Lower lobe of right lung (tissue), 2 donors: ENCODE measurements at regions not wholly inside any gene's neighbourhood (a gene's known extent, or its start where the extent isn't known, plus 50 kb on each side); places are given as distances from the start of the nearest gene placed in this dataset.

ENCODE experiments used
- ATAC-seq, 2 donors: fragments of 200-7000 bp; cut with Tn5 transposase; one replicate each; pipeline ENCODE4 v1.9.1; 2020 to 2022; ENCODE audit warnings: mild to moderate bottlenecking in 2 of 2, moderate library complexity in 2 of 2
- DNase-seq: peaks from one replicate; pipeline ENCODE4 v3.0.0-alpha.2; 2020
- H3K27ac ChIP-seq: fragments of 200-600 bp; one replicate; pipeline ENCODE4 v1.8.0; 2022
- H3K27me3 ChIP-seq: fragments of 200-600 bp; one replicate; pipeline ENCODE4 v1.8.0; 2022; ENCODE audit warnings: low read depth
- H3K36me3 ChIP-seq: fragments of 200-600 bp; one replicate; pipeline ENCODE4 v1.8.0; 2022; ENCODE audit warnings: mild to moderate bottlenecking
- H3K4me1 ChIP-seq: fragments of 200-600 bp; one replicate; pipeline ENCODE4 v1.8.0; 2022
- H3K4me3 ChIP-seq: fragments of 200-600 bp; one replicate; pipeline ENCODE4 v1.8.0; 2022; ENCODE audit warnings: mild to moderate bottlenecking
- H3K9me3 ChIP-seq: fragments of 200-600 bp; one replicate; pipeline ENCODE4 v1.8.0; 2022
- intact Hi-C: fragments of 100-400 bp; cut with DNase I; formaldehyde crosslinking; loops from one replicate; pipeline ENCODE4 v1.11.0; 2022
- TF ChIP-seq, protein P1 (sequence below): fragments of 200-600 bp; IDR thresholded peaks from one replicate; pipeline ENCODE4 v1.8.0; 2022; ENCODE audit warnings: antibody characterized with exemption, mild to moderate bottlenecking
- donor health status: DM: no; HTN: yes; CAD: no; lungs with severe emphysema.

DNA sequence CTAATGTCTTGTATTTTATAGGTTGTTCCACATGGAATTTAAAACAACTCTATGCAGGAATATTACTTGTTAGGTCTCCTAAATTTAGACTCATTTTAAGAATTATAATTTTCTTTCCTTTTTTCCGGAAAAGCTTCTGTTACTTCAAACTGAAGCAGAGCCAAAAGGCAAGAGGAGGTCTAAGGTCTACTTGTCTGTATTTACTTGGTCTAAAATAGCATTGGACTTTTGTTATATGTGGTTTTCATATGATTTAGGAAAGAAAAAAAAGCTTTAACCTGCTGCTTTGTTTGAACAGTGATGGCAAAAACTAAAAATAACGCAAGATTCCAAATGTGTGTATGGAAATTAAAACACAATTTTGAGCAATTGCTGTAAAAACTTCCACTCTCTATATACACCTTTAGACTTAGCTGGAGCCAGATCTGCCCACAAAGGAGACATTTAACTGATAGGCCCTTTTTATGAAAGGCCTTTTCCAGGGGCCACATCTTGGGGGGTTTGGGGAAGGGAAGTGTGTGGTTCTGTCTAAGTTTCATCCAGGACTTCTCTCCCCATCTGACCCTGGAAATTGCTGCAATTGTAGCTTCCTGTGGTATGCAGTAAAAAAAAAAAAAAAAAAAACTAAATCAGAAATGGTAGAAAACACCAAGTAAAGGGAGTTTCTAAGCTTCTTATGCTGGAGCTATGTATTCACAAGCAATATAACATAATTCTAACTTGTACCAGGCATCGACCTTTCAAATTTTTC is 307.7 kb upstream of the MEF2C start:
- TF ChIP-seq, protein P1, sequence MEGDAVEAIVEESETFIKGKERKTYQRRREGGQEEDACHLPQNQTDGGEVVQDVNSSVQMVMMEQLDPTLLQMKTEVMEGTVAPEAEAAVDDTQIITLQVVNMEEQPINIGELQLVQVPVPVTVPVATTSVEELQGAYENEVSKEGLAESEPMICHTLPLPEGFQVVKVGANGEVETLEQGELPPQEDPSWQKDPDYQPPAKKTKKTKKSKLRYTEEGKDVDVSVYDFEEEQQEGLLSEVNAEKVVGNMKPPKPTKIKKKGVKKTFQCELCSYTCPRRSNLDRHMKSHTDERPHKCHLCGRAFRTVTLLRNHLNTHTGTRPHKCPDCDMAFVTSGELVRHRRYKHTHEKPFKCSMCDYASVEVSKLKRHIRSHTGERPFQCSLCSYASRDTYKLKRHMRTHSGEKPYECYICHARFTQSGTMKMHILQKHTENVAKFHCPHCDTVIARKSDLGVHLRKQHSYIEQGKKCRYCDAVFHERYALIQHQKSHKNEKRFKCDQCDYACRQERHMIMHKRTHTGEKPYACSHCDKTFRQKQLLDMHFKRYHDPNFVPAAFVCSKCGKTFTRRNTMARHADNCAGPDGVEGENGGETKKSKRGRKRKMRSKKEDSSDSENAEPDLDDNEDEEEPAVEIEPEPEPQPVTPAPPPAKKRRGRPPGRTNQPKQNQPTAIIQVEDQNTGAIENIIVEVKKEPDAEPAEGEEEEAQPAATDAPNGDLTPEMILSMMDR = no peak
- Histone ChIP-seq H3K9me3 (peaks cover 5% of the 10 kb centered on the region), H3K27me3 (no peaks in the 10 kb centered on the region), H3K27ac (no peak overlapping the region), H3K4me1 (no peaks in the 10 kb centered on the region), H3K36me3 (no peaks in the 10 kb centered on the region), H3K4me3 (no peak overlapping the region)
- intact Hi-C loops = no loop called here
- DNase-seq (no peak), ATAC-seq (no peak)

DNA sequence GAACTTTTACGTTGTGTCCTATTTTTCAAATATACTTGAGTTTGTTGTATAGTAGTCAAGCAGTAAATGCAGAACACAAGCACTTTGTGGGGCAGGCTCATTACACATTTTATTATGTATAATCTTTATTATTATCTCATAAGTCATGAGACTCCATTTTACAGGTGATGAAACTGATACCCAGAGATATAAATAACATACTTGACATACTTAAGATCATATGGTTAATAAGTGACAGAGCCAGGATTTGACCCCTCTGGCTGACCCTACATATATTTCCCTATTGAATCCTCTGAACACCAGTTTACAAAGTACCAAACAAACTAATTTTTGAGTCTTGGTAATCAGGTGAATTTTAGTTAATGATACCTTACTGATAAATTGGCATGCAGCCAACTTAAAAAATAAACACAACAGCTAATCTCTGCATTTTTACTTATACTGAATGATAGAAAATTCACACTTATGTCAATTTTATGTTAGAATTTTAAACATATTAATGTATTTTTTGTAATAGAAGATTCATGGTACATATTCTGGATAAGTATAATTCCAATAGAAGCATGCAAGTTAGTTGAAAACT is 305.0 kb upstream of the MEF2C start:
- ATAC-seq (no peak), DNase-seq (no peak)
- H3K9me3 ChIP-seq = no peaks in the 10 kb centered on the region
- no peak overlapping the region for H3K4me3 ChIP-seq
- intact Hi-C loops = no loop called here
- no peaks in the 10 kb centered on the region for H3K27me3 ChIP-seq
- H3K4me1 ChIP-seq = no peaks in the 10 kb centered on the region
- TF ChIP-seq, protein P1 = no peak
- H3K36me3 ChIP-seq = no peaks in the 10 kb centered on the region
- H3K27ac ChIP-seq = no peak overlapping the region

GRCh38 chr5:89187268-89187667 is 304.3 kb upstream of the MEF2C start:
- H3K9me3 ChIP-seq = no peaks in the 10 kb centered on the region
- DNase-seq = no peak
- no peaks in the 10 kb centered on the region for H3K27me3 ChIP-seq
- TF ChIP-seq, protein P1 = no peak
- no peaks in the 10 kb centered on the region for H3K4me1 ChIP-seq
- H3K4me3 ChIP-seq = no peak overlapping the region
- no peaks in the 10 kb centered on the region for H3K36me3 ChIP-seq
- no peak overlapping the region for H3K27ac ChIP-seq
- intact Hi-C loops = no loop called here
- no peak for ATAC-seq

DNA sequence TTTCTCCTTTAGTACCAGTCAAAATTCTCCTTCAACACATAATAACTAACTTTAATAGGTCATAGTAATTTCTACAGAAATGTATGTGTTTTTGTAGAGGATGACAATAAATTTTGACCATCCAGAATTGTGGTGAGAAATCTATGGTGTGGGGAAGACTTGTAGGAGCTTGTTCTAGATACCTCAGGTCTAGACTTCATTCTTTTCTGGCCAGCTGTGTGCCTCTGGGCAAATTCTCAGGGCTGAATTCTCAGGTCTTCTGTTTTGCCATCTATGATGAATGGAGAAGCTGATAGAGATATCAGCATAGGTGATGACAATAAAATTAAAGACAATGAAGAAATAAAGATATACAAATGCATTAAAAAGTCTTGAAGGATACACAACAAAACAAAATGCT is 298.6 kb upstream of the MEF2C start:
- TF ChIP-seq, protein P1 = no peak
- H3K27ac ChIP-seq = no peak overlapping the region
- H3K4me1 ChIP-seq = no peaks in the 10 kb centered on the region
- no peaks in the 10 kb centered on the region for H3K27me3 ChIP-seq
- H3K36me3 ChIP-seq = no peaks in the 10 kb centered on the region
- no peak overlapping the region for H3K4me3 ChIP-seq
- no peak for ATAC-seq
- intact Hi-C loops = no loop called here
- H3K9me3 ChIP-seq = no peaks in the 10 kb centered on the region
- DNase-seq = no peak

DNA sequence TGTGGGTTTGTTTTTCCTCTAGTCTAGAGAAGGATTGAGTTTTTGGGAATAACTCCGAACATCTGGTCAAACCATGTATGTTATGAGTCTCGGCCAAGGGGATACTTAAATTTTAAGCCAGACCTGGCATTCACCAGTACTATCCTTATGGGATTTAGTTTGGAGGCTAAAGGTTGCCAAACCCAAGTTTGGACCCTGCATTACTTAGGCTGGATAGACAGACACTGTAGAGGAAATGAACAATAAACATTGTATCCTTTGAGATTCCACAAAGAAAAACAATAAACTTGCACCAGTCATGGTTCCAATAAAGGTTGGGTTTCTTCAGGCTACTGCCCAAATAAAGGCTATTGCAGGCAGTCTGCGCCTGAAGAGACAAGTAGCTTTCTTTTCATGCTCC is 296.7 kb upstream of the MEF2C start:
- intact Hi-C loops = no loop called here
- no peaks in the 10 kb centered on the region for H3K36me3 ChIP-seq
- DNase-seq = no peak
- H3K4me3 ChIP-seq = no peak overlapping the region
- no peaks in the 10 kb centered on the region for H3K4me1 ChIP-seq
- no peak overlapping the region for H3K27ac ChIP-seq
- TF ChIP-seq, protein P1 = no peak
- H3K27me3 ChIP-seq = no peaks in the 10 kb centered on the region
- no peaks in the 10 kb centered on the region for H3K9me3 ChIP-seq
- ATAC-seq = no peak
